ENCODE measurements at regions not wholly inside any gene's neighbourhood (a gene's known extent, or its start where the extent isn't known, plus 50 kb on each side); places are given as distances from the start of the nearest gene placed in this dataset.
"Not testable (repeated sequence)": the region's sequence is repeated elsewhere in the genome, so short reads cannot be mapped to it uniquely, and the experiment has no call there.

DNA sequence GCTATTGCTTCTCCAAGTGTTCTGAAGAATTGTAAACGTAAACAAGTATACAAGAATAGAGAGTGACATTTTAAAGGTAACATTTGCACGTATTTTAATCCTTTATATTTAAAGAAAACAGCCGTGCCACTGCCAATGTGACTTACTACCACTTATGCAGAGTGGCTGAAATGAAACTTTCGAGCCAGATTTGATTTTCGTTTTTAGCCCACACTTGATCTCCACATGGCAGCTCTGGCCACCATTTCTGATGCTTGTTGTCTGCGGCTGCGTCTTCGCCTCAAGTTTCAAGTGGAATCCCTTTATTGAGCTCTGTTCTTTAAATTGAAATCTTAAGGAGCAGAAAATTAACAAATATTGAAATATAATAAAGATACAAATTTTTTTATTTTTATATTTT, 70.0 kb downstream of the ELAPOR2 start:
- TF ChIP-seq EZH2 (IDR thresholded peaks at IDR 0.05; ENCODE audit: borderline replicate concordance, insufficient read depth, low read depth, low read length, poor library complexity, severe bottlenecking) = no peak
- TF ChIP-seq, protein P1, sequence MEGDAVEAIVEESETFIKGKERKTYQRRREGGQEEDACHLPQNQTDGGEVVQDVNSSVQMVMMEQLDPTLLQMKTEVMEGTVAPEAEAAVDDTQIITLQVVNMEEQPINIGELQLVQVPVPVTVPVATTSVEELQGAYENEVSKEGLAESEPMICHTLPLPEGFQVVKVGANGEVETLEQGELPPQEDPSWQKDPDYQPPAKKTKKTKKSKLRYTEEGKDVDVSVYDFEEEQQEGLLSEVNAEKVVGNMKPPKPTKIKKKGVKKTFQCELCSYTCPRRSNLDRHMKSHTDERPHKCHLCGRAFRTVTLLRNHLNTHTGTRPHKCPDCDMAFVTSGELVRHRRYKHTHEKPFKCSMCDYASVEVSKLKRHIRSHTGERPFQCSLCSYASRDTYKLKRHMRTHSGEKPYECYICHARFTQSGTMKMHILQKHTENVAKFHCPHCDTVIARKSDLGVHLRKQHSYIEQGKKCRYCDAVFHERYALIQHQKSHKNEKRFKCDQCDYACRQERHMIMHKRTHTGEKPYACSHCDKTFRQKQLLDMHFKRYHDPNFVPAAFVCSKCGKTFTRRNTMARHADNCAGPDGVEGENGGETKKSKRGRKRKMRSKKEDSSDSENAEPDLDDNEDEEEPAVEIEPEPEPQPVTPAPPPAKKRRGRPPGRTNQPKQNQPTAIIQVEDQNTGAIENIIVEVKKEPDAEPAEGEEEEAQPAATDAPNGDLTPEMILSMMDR (IDR thresholded peaks at IDR 0.05) = no peak
- Histone ChIP-seq H3K79me2 (ENCODE audit: control insufficient read depth, insufficient read depth, low read length) (peaks cover 8% of the 10 kb centered on the region), H4K20me1 (ENCODE audit: control insufficient read depth, insufficient read depth, low read length, poor library complexity, severe bottlenecking) (no peaks in the 10 kb centered on the region), H3K4me2 (replicated peaks; ENCODE audit: low read depth, low read length, poor library complexity, severe bottlenecking) (no peak overlapping the region), H3K9ac (ENCODE audit: low read length) (no peak overlapping the region), H3K4me1 (ENCODE audit: control insufficient read depth in 2 of 2, insufficient read depth in 2 of 2, low read length in 2 of 2) (no peaks in the 10 kb centered on the region), H3K9me3 (ENCODE audit: control extremely low read depth in 1 of 3, control insufficient read depth in 2 of 3, insufficient read depth in 1 of 3, low read length in 2 of 3) (no peaks in the 10 kb centered on the region), H3K4me3 (ENCODE audit: control extremely low read depth in 1 of 5, extremely low read depth in 1 of 5, insufficient read depth in 1 of 5, low read depth in 2 of 5, low read length in 4 of 5) (no peak overlapping the region), H2AFZ (ENCODE audit: insufficient read depth, low read depth, low read length, poor library complexity, severe bottlenecking) (no peak overlapping the region), H3K27me3 (replicated peaks in 1 of 4; ENCODE audit: control extremely low read depth in 1 of 4, control insufficient read depth in 3 of 4, insufficient read depth in 4 of 4, low read length in 3 of 4) (no peaks in the 10 kb centered on the region), H3K36me3 (replicated peaks in 1 of 2; ENCODE audit: control extremely low read depth in 1 of 2, control insufficient read depth in 1 of 2, extremely low read depth in 1 of 2, insufficient read depth in 2 of 2, low read length in 1 of 2) (no peaks in the 10 kb centered on the region), H3K27ac (ENCODE audit: low read length in 2 of 2) (no peak overlapping the region)
- Mint-ChIP-seq H3K9me3 (ENCODE audit: insufficient read depth) (peaks cover 4% of the 10 kb centered on the region), H3K4me3 (no peak overlapping the region), H3K4me1 (no peaks in the 10 kb centered on the region), H3K27me3 (no peaks in the 10 kb centered on the region), H3K27ac (no peak overlapping the region)
- POLR2A ChIA-PET = no interaction called here
- CTCF ChIA-PET = no interaction called here
- intact Hi-C loops (cut with micrococcal nuclease) = no loop called here
- no peak for ATAC-seq (ENCODE audit: low read depth)
- 97% methylated on average over 5 of the region's 8 CpGs for WGBS (ENCODE audit: insufficient coverage)
- DNase-seq = no peak

DNA sequence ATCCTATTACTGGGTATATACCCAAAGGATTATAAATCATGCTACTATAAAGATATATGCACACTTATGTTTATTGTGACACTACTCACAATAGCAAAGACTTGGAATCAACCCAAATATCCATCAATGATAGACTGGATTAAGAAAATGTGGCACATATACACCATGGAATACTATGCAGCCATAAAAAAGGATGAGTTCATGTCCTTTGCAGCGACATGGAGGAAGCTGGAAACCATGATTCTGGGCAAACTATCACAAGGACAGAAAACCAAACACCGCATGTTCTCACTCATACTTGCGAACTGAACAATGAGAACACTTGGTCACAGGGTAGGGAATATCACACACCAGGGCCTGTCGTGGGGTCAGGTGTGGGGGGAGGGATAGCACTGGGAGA, 71.6 kb downstream of the ELAPOR2 start:
- WGBS (ENCODE audit: insufficient coverage) = 90% methylated on average over 3 of the region's 4 CpGs
- POLR2A ChIA-PET; H3K9ac ChIP-seq (ENCODE audit: low read length); H3K27ac ChIP-seq (ENCODE audit: low read length in 2 of 2); ATAC-seq (ENCODE audit: low read depth); H3K4me3 ChIP-seq (ENCODE audit: control extremely low read depth in 1 of 5, extremely low read depth in 1 of 5, insufficient read depth in 1 of 5, low read depth in 2 of 5, low read length in 4 of 5); H3K9me3 ChIP-seq (ENCODE audit: control extremely low read depth in 1 of 3, control insufficient read depth in 2 of 3, insufficient read depth in 1 of 3, low read length in 2 of 3); DNase-seq; H3K27me3 Mint-ChIP-seq; H4K20me1 ChIP-seq (ENCODE audit: control insufficient read depth, insufficient read depth, low read length, poor library complexity, severe bottlenecking); H2AFZ ChIP-seq (ENCODE audit: insufficient read depth, low read depth, low read length, poor library complexity, severe bottlenecking); CTCF ChIA-PET; H3K79me2 ChIP-seq (ENCODE audit: control insufficient read depth, insufficient read depth, low read length); intact Hi-C loops (cut with micrococcal nuclease); H3K4me2 ChIP-seq (replicated peaks; ENCODE audit: low read depth, low read length, poor library complexity, severe bottlenecking); H3K4me1 ChIP-seq (ENCODE audit: control insufficient read depth in 2 of 2, insufficient read depth in 2 of 2, low read length in 2 of 2); H3K4me3 Mint-ChIP-seq; H3K27ac Mint-ChIP-seq; H3K36me3 ChIP-seq (replicated peaks in 1 of 2; ENCODE audit: control extremely low read depth in 1 of 2, control insufficient read depth in 1 of 2, extremely low read depth in 1 of 2, insufficient read depth in 2 of 2, low read length in 1 of 2); H3K27me3 ChIP-seq (replicated peaks in 1 of 4; ENCODE audit: control extremely low read depth in 1 of 4, control insufficient read depth in 3 of 4, insufficient read depth in 4 of 4, low read length in 3 of 4); H3K4me1 Mint-ChIP-seq: not testable (repeated sequence)
- peaks cover 12% of the 10 kb centered on the region for H3K9me3 Mint-ChIP-seq (ENCODE audit: insufficient read depth)

DNA sequence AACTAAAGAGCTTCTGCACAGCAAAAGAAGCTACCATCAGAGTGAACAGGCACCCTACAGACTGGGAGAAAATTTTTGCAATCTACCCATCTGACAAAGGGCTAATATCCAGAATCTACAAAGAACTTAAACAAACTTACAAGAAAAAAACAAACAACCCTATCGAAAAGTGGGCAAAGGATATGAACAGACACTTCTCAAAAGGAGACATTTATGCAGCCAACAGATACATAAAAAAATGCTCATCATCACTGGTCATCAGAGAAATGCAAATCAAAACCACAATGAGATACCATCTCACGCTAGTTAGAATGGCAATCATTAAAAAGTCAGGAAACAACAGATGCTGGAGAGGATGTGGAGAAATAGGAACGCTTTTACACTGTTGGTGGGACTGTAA, 72.1 kb downstream of the ELAPOR2 start:
- ATAC-seq (ENCODE audit: low read depth); H2AFZ ChIP-seq (ENCODE audit: insufficient read depth, low read depth, low read length, poor library complexity, severe bottlenecking); H3K4me3 Mint-ChIP-seq; H3K4me2 ChIP-seq (replicated peaks; ENCODE audit: low read depth, low read length, poor library complexity, severe bottlenecking); H3K9me3 ChIP-seq (ENCODE audit: control extremely low read depth in 1 of 3, control insufficient read depth in 2 of 3, insufficient read depth in 1 of 3, low read length in 2 of 3); CTCF ChIA-PET; H3K4me3 ChIP-seq (ENCODE audit: control extremely low read depth in 1 of 5, extremely low read depth in 1 of 5, insufficient read depth in 1 of 5, low read depth in 2 of 5, low read length in 4 of 5); H3K36me3 ChIP-seq (replicated peaks in 1 of 2; ENCODE audit: control extremely low read depth in 1 of 2, control insufficient read depth in 1 of 2, extremely low read depth in 1 of 2, insufficient read depth in 2 of 2, low read length in 1 of 2); DNase-seq; H3K4me1 Mint-ChIP-seq; H3K27ac ChIP-seq (ENCODE audit: low read length in 2 of 2); intact Hi-C loops (cut with micrococcal nuclease); H3K27me3 Mint-ChIP-seq; H4K20me1 ChIP-seq (ENCODE audit: control insufficient read depth, insufficient read depth, low read length, poor library complexity, severe bottlenecking); H3K27me3 ChIP-seq (replicated peaks in 1 of 4; ENCODE audit: control extremely low read depth in 1 of 4, control insufficient read depth in 3 of 4, insufficient read depth in 4 of 4, low read length in 3 of 4); H3K9ac ChIP-seq (ENCODE audit: low read length); H3K27ac Mint-ChIP-seq; H3K79me2 ChIP-seq (ENCODE audit: control insufficient read depth, insufficient read depth, low read length); POLR2A ChIA-PET; H3K4me1 ChIP-seq (ENCODE audit: control insufficient read depth in 2 of 2, insufficient read depth in 2 of 2, low read length in 2 of 2): not testable (repeated sequence)
- peaks cover 12% of the 10 kb centered on the region for H3K9me3 Mint-ChIP-seq (ENCODE audit: insufficient read depth)
- no CpG with 5 or more reads among the region's 3 CpGs for WGBS (ENCODE audit: insufficient coverage)
